WTC11 (cell line): ENCODE measurements at regions not wholly inside any gene's neighbourhood (a gene's known extent, or its start where the extent isn't known, plus 50 kb on each side); places are given as distances from the start of the nearest gene placed in this dataset.

ENCODE experiments used
- CDX4 ChIP-seq: fragments of 250-450 bp; sonication (Bioruptor Pico); IDR thresholded peaks from 2 replicates; pipeline ENCODE4 v1.9.0; 2021; ENCODE audit warnings: moderate library complexity, mild to moderate bottlenecking, inconsistent platforms, borderline replicate concordance
- CTCF ChIP-seq: fragments of 200-600 bp; IDR thresholded peaks from 2 replicates; pipeline ENCODE4 v1.8.0; 2022; ENCODE audit warnings: antibody characterized with exemption
- ESRRA ChIP-seq: sonication (generic); formaldehyde crosslinking; IDR thresholded peaks from 2 replicates; pipeline ENCODE4 v1.8.1; 2022; ENCODE audit warnings: mild to moderate bottlenecking, missing genetic modification reagents, borderline replicate concordance
- ETV6 ChIP-seq: sonication (generic); formaldehyde crosslinking; IDR thresholded peaks from 2 replicates; pipeline ENCODE4 v1.8.1; 2022; ENCODE audit warnings: mild to moderate bottlenecking, missing genetic modification reagents
- IRF1 ChIP-seq: sonication (generic); formaldehyde crosslinking; IDR thresholded peaks from 2 replicates; pipeline ENCODE4 v1.8.0; 2023; ENCODE audit warnings: missing genetic modification reagents
- JUN ChIP-seq: sonication (generic); formaldehyde crosslinking; IDR thresholded peaks from 2 replicates; pipeline ENCODE4 v1.8.0; 2023; ENCODE audit warnings: mild to moderate bottlenecking, missing genetic modification reagents
- KAT7 ChIP-seq: sonication (generic); formaldehyde crosslinking; IDR thresholded peaks from 2 replicates; pipeline ENCODE4 v1.8.1; 2023; ENCODE audit warnings: missing genetic modification reagents, mild to moderate bottlenecking, borderline replicate concordance
- MYBL2 ChIP-seq: sonication (generic); formaldehyde crosslinking; IDR thresholded peaks from 2 replicates; pipeline ENCODE4 v1.8.1; 2023; ENCODE audit warnings: mild to moderate bottlenecking, moderate library complexity, missing genetic modification reagents
- NFE2L1 ChIP-seq: sonication (generic); formaldehyde crosslinking; IDR thresholded peaks from 2 replicates; pipeline ENCODE4 v1.8.1; 2023; ENCODE audit warnings: missing genetic modification reagents
- NR2C2 ChIP-seq: sonication (generic); formaldehyde crosslinking; IDR thresholded peaks from 2 replicates; pipeline ENCODE4 v1.8.0; 2022; ENCODE audit warnings: mild to moderate bottlenecking, missing genetic modification reagents
- SP1 ChIP-seq: sonication (generic); formaldehyde crosslinking; conservative IDR thresholded peaks from 2 replicates; pipeline ENCODE4 v1.8.1; 2022; ENCODE audit warnings: missing genetic modification reagents
- ZBTB43 ChIP-seq: sonication (generic); formaldehyde crosslinking; IDR thresholded peaks from 2 replicates; pipeline ENCODE4 v1.8.1; 2023; ENCODE audit warnings: mild to moderate bottlenecking, missing genetic modification reagents
- ZSCAN18 ChIP-seq: fragments of 250-450 bp; sonication (Bioruptor Pico); IDR thresholded peaks from 2 replicates; pipeline ENCODE4 v2.1.2; 2022; ENCODE audit warnings: mild to moderate bottlenecking, moderate library complexity

GRCh38 chr4:20638825-20639224 is 61.4 kb upstream of the PACRGL start:
- no peak for TF ChIP-seq CTCF
- TF ChIP-seq NFE2L1 (CRISPR knock-in tag) = no peak
- TF ChIP-seq IRF1 (CRISPR knock-in tag) = no peak
- TF ChIP-seq ESRRA (CRISPR knock-in tag) = no peak
- TF ChIP-seq JUN (CRISPR knock-in tag) = no peak
- no peak for TF ChIP-seq SP1 (CRISPR knock-in tag)
- TF ChIP-seq ZBTB43 (CRISPR knock-in tag) = no peak
- TF ChIP-seq NR2C2 = no peak
- TF ChIP-seq KAT7 (CRISPR knock-in tag) = no peak
- no peak for TF ChIP-seq MYBL2
- TF ChIP-seq ZSCAN18 = no peak
- TF ChIP-seq CDX4 = no peak
- no peak for TF ChIP-seq ETV6 (CRISPR knock-in tag)
